Trophoblast cell (in vitro differentiated cells and primary cell): ENCODE measurements at regions not wholly inside any gene's neighbourhood (a gene's known extent, or its start where the extent isn't known, plus 50 kb on each side); places are given as distances from the start of the nearest gene placed in this dataset.

Experiments used
- DNase-seq, 2 donors: peaks; one replicate each; pipeline ENCODE4 v3.0.0-alpha.2; 2016
- H2AFZ ChIP-seq: 2 replicates; pipeline ENCODE4 v1.6.1; 2013; ENCODE audit warnings: low read length, moderate library complexity, mild to moderate bottlenecking; ENCODE audit not compliant: insufficient read depth, poor library complexity
- H2AK5ac ChIP-seq: 2 replicates; pipeline ENCODE4 v1.6.1; 2013; ENCODE audit warnings: mild to moderate bottlenecking, low read length
- H2BK120ac ChIP-seq: 2 replicates; pipeline ENCODE4 v1.6.1; 2013; ENCODE audit warnings: low read length, mild to moderate bottlenecking, moderate library complexity; ENCODE audit not compliant: insufficient read depth, poor library complexity
- H2BK12ac ChIP-seq: 2 replicates; pipeline ENCODE4 v1.6.1; 2013; ENCODE audit warnings: mild to moderate bottlenecking, low read length, moderate library complexity
- H2BK5ac ChIP-seq: 2 replicates; pipeline ENCODE4 v1.6.1; 2013; ENCODE audit warnings: low read length, low read depth, moderate library complexity, mild to moderate bottlenecking; ENCODE audit not compliant: poor library complexity
- H3K14ac ChIP-seq: 2 replicates; pipeline ENCODE4 v1.6.1; 2013; ENCODE audit warnings: mild to moderate bottlenecking, low read length
- H3K18ac ChIP-seq: 2 replicates; pipeline ENCODE4 v1.6.1; 2013; ENCODE audit warnings: mild to moderate bottlenecking, low read length
- H3K23ac ChIP-seq: 2 replicates; pipeline ENCODE4 v1.6.1; 2013; ENCODE audit warnings: low read length
- H3K27ac ChIP-seq: 2 replicates; pipeline ENCODE4 v1.5.1; 2013; ENCODE audit warnings: low read depth, mild to moderate bottlenecking, inconsistent platforms, low read length, moderate library complexity
- H3K27me3 ChIP-seq: 2 replicates; pipeline ENCODE4 v1.6.1; 2013; ENCODE audit warnings: inconsistent platforms, mild to moderate bottlenecking, low read length, moderate library complexity; ENCODE audit not compliant: insufficient read depth
- H3K36me3 ChIP-seq, 2 experiments: 1 replicate in 1 of 2; 2 replicates in 1 of 2; pipeline ENCODE4 v1.6.1; 2013; ENCODE audit warnings: low read length in 2 of 2, mild to moderate bottlenecking in 2 of 2, moderate library complexity in 1 of 2; ENCODE audit not compliant: insufficient read depth in 2 of 2, control insufficient read depth in 1 of 2
- H3K4ac ChIP-seq: 2 replicates; pipeline ENCODE4 v1.6.1; 2013; ENCODE audit warnings: low read depth, mild to moderate bottlenecking, low read length, moderate library complexity
- H3K4me1 ChIP-seq, 2 experiments: 1 replicate in 1 of 2; 2 replicates in 1 of 2; pipeline ENCODE4 v1.6.1; 2013; ENCODE audit warnings: low read length in 2 of 2, mild to moderate bottlenecking in 2 of 2, moderate library complexity in 1 of 2; ENCODE audit not compliant: insufficient read depth in 2 of 2, control insufficient read depth in 1 of 2
- H3K4me2 ChIP-seq: 2 replicates; pipeline ENCODE4 v1.6.1; 2013; ENCODE audit warnings: inconsistent platforms, mild to moderate bottlenecking, low read length, moderate library complexity
- H3K4me3 ChIP-seq: 2 replicates; pipeline ENCODE4 v1.5.1; 2013; ENCODE audit warnings: mild to moderate bottlenecking, low read depth, low read length, inconsistent platforms
- H3K79me1 ChIP-seq: one replicate; pipeline ENCODE4 v1.6.1; 2013; ENCODE audit warnings: low read length
- H3K79me2 ChIP-seq: 2 replicates; pipeline ENCODE4 v1.6.1; 2013; ENCODE audit warnings: low read length, mild to moderate bottlenecking; ENCODE audit not compliant: control insufficient read depth, insufficient read depth, poor library complexity
- H3K9ac ChIP-seq: 2 replicates; pipeline ENCODE4 v1.6.1; 2013; ENCODE audit warnings: mild to moderate bottlenecking, low read length
- H3K9me3 ChIP-seq: 2 replicates; pipeline ENCODE4 v1.6.1; 2013; ENCODE audit warnings: low read depth, mild to moderate bottlenecking, control low read depth, inconsistent platforms, low read length; ENCODE audit not compliant: insufficient read depth
- H4K12ac ChIP-seq: 2 replicates; pipeline ENCODE4 v1.6.1; 2013; ENCODE audit warnings: low read depth, mild to moderate bottlenecking, low read length, moderate library complexity
- H4K8ac ChIP-seq: 2 replicates; pipeline ENCODE4 v1.6.1; 2013; ENCODE audit warnings: low read depth, mild to moderate bottlenecking, low read length, moderate library complexity
- H4K91ac ChIP-seq: one replicate; pipeline ENCODE4 v1.6.1; 2013; ENCODE audit warnings: low read depth, mild to moderate bottlenecking, low read length, moderate library complexity
- WGBS: extraction: QIAGEN DNeasy Blood & Tissue Kit; methylation state at CpG from one replicate; pipeline ENCODE4 v1.1.7; 2013; ENCODE audit warnings: missing lambda C conversion rate; ENCODE audit not compliant: insufficient read length, insufficient coverage; ENCODE audit errors: extremely low coverage; 5-methylcytosine and 5-hydroxymethylcytosine counted together

DNA sequence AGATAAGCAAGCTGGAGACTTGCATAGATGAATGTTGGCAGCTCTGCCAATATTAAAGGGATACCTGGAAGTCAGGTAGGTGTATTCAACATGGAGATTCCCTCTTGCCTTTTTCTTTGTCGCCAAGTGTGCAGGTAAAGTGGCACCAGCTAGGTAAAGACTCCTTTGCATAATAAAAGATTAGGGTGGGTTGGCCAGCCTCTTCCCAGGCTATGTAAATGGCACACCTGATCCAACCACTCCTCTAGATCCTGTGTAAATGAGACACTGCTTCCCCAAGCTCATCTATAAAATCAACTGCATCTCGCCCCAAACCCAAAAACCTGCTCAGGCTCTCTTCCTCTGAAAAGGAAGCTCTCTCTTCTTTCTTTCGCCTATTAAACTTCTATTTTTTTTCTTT, 100.8 kb upstream of the DSCAM start:
- no peak overlapping the region for H3K23ac ChIP-seq

GRCh38 chr21:40950970-40951369, 104.0 kb upstream of the DSCAM start:
- H3K4me1 ChIP-seq: no peaks in the 10 kb centered on the region
- H2BK5ac ChIP-seq: no peak overlapping the region
- no peaks in the 10 kb centered on the region for H3K27me3 ChIP-seq
- H2BK12ac ChIP-seq: no peak overlapping the region
- no peak overlapping the region for H3K18ac ChIP-seq
- no peak overlapping the region for H3K9ac ChIP-seq
- H4K8ac ChIP-seq: no peak overlapping the region
- H4K12ac ChIP-seq: no peak overlapping the region
- no peaks in the 10 kb centered on the region for H3K36me3 ChIP-seq
- peak in 1 of 2 donors; percentile 38 for DNase-seq
- no peak overlapping the region for H2BK120ac ChIP-seq
- no peak overlapping the region for H3K4me2 ChIP-seq
- no peaks in the 10 kb centered on the region for H3K79me1 ChIP-seq
- H3K4me3 ChIP-seq: no peak overlapping the region
- H3K9me3 ChIP-seq: peaks cover 2% of the 10 kb centered on the region
- H2AK5ac ChIP-seq: no peak overlapping the region
- H2AFZ ChIP-seq: no peak overlapping the region
- no peak overlapping the region for H3K14ac ChIP-seq
- H4K91ac ChIP-seq: no peak overlapping the region
- no peak overlapping the region for H3K4ac ChIP-seq
- H3K79me2 ChIP-seq: no peaks in the 10 kb centered on the region
- no peak overlapping the region for H3K27ac ChIP-seq
- no peak overlapping the region for H3K23ac ChIP-seq

More for the DNA sequence above, 100.8 kb upstream of the DSCAM start:
- no peak overlapping the region for H3K18ac ChIP-seq
- no peaks in the 10 kb centered on the region for H3K79me1 ChIP-seq
- H3K14ac ChIP-seq: no peak overlapping the region
- H3K9me3 ChIP-seq: peaks cover 2% of the 10 kb centered on the region
- no peaks in the 10 kb centered on the region for H3K79me2 ChIP-seq
- no peak overlapping the region for H3K4me2 ChIP-seq
- no peaks in the 10 kb centered on the region for H3K36me3 ChIP-seq
- H2BK12ac ChIP-seq: no peak overlapping the region
- H3K9ac ChIP-seq: no peak overlapping the region
- no peaks in the 10 kb centered on the region for H3K4me1 ChIP-seq
- H2AK5ac ChIP-seq: no peak overlapping the region
- H3K4me3 ChIP-seq: no peak overlapping the region
- no peak overlapping the region for H4K8ac ChIP-seq
- H3K27ac ChIP-seq: no peak overlapping the region
- no peak overlapping the region for H2BK5ac ChIP-seq
- no peak overlapping the region for H2AFZ ChIP-seq
- no peak overlapping the region for H2BK120ac ChIP-seq
- H3K27me3 ChIP-seq: no peaks in the 10 kb centered on the region
- H4K12ac ChIP-seq: no peak overlapping the region
- 100% methylated on average over 1 of the region's 3 CpGs for WGBS
- no peak overlapping the region for H4K91ac ChIP-seq
- H3K4ac ChIP-seq: no peak overlapping the region
- DNase-seq: no peak

- no peak overlapping the region for H3K23ac ChIP-seq
- peak in 1 of 2 donors; percentile 46 for DNase-seq
- H3K9me3 ChIP-seq: peaks cover 2% of the 10 kb centered on the region
- no peak overlapping the region for H2BK120ac ChIP-seq
- no peak overlapping the region for H4K91ac ChIP-seq
- H3K79me1 ChIP-seq: no peaks in the 10 kb centered on the region
- no peak overlapping the region for H3K4ac ChIP-seq
- H2AK5ac ChIP-seq: no peak overlapping the region
- H3K4me2 ChIP-seq: no peak overlapping the region
- no peak overlapping the region for H4K12ac ChIP-seq
- H3K9ac ChIP-seq: no peak overlapping the region
- H2BK5ac ChIP-seq: no peak overlapping the region
- no peaks in the 10 kb centered on the region for H3K27me3 ChIP-seq
- no peak overlapping the region for H3K4me3 ChIP-seq
- H3K79me2 ChIP-seq: no peaks in the 10 kb centered on the region
- no peak overlapping the region for H2AFZ ChIP-seq
- no CpG with 5 or more reads among the region's 6 CpGs for WGBS
- no peaks in the 10 kb centered on the region for H3K36me3 ChIP-seq
- no peak overlapping the region for H3K18ac ChIP-seq
- no peak overlapping the region for H3K27ac ChIP-seq
- no peak overlapping the region for H2BK12ac ChIP-seq
- H4K8ac ChIP-seq: no peak overlapping the region
- H3K4me1 ChIP-seq: no peaks in the 10 kb centered on the region
- H3K14ac ChIP-seq: no peak overlapping the region
Observed at GRCh38 chr21:40952551-40953323, 105.8 kb upstream of the DSCAM start.

GRCh38 chr21:40964691-40965090, 117.7 kb upstream of the DSCAM start:
- no peak overlapping the region for H2AFZ ChIP-seq
- H3K9me3 ChIP-seq: no peaks in the 10 kb centered on the region
- H3K4ac ChIP-seq: no peak overlapping the region
- no peak for DNase-seq
- H3K14ac ChIP-seq: no peak overlapping the region
- H4K8ac ChIP-seq: no peak overlapping the region
- H2BK12ac ChIP-seq: no peak overlapping the region
- H3K4me2 ChIP-seq: no peak overlapping the region
- H3K79me1 ChIP-seq: no peaks in the 10 kb centered on the region
- no peak overlapping the region for H4K12ac ChIP-seq
- WGBS: no CpG with 5 or more reads among the region's 2 CpGs
- no peak overlapping the region for H2BK120ac ChIP-seq
- H3K9ac ChIP-seq: no peak overlapping the region
- no peak overlapping the region for H3K23ac ChIP-seq
- H3K4me1 ChIP-seq: no peaks in the 10 kb centered on the region
- H3K27ac ChIP-seq: no peak overlapping the region
- H2AK5ac ChIP-seq: no peak overlapping the region
- H3K36me3 ChIP-seq: no peaks in the 10 kb centered on the region
- H3K18ac ChIP-seq: no peak overlapping the region
- no peak overlapping the region for H2BK5ac ChIP-seq
- no peak overlapping the region for H4K91ac ChIP-seq
- H3K79me2 ChIP-seq: no peaks in the 10 kb centered on the region
- no peak overlapping the region for H3K4me3 ChIP-seq
- H3K27me3 ChIP-seq: no peaks in the 10 kb centered on the region
